Stimulated activated CD8-positive, alpha-beta memory T cell treated with anti-CD3 and anti-CD28 coated beads, Interleukin-7, amount 100 ng/mL, for 48 hours (primary cell): ENCODE measurements at regions not wholly inside any gene's neighbourhood (a gene's known extent, or its start where the extent isn't known, plus 50 kb on each side); places are given as distances from the start of the nearest gene placed in this dataset.
"Not testable (repeated sequence)": the region's sequence is repeated elsewhere in the genome, so short reads cannot be mapped to it uniquely, and the experiment has no call there.

Source experiments
- DNase-seq, 2 donors: peaks; one replicate each; pipeline ENCODE4 v3.0.0-alpha.2; 2020; ENCODE audit warnings: low read depth in 1 of 2; ENCODE audit errors: extremely low read depth in 1 of 2

GRCh38 chr10:63773962-63774361 lies 252.8 kb downstream of the REEP3 start:
- DNase-seq, result no peak

DNA sequence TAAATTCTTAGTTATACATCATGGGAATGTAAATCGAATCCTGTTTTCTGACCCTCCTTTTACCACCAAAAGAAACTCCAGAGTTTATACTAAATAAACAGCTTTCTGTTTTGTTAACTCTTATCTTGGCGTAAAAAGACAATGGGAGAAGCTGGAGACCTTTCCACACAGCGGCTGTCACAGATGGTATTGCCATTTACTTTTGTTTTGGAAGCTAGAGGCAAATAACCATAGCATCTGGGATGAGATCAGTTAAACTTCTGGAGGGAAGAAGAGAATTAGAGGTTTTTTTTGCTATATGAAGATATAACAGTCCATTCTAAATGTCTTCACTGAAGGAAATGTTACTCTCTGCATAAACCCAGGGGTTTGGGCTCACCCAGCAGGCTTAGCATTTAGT lies 258.9 kb downstream of the REEP3 start:
- DNase-seq, result no peak

GRCh38 chr10:63781226-63781625 lies 260.0 kb downstream of the REEP3 start:
- DNase-seq, result no peak

DNA sequence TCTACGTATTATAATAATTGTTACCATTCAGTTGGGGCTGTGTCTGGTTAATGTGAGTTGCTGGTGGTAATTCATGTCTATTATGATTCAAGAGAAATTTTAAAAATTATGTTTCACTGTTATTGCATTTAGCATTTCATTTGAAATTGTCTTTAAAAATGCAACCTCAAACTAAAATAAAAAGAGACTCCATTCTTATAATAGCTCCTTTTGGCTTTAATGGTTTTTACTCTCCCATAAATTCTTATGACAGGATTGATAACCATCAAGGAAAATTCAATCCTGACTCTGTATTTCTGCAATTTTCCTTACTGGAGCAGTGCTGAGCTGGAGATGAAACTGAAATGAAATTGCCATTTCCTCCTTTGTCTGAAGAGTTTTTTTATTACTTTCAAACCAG lies 262.7 kb downstream of the REEP3 start:
- no peak for DNase-seq

- DNase-seq, result no peak
These were observed 267.1 kb downstream of the REEP3 start for GRCh38 chr10:63788152-63788821.

GRCh38 chr10:63795094-63795860 lies 274.1 kb downstream of the REEP3 start:
- DNase-seq, result no peak

- DNase-seq, result no peak
These were observed 277.6 kb downstream of the REEP3 start for GRCh38 chr10:63798599-63799498.

DNA sequence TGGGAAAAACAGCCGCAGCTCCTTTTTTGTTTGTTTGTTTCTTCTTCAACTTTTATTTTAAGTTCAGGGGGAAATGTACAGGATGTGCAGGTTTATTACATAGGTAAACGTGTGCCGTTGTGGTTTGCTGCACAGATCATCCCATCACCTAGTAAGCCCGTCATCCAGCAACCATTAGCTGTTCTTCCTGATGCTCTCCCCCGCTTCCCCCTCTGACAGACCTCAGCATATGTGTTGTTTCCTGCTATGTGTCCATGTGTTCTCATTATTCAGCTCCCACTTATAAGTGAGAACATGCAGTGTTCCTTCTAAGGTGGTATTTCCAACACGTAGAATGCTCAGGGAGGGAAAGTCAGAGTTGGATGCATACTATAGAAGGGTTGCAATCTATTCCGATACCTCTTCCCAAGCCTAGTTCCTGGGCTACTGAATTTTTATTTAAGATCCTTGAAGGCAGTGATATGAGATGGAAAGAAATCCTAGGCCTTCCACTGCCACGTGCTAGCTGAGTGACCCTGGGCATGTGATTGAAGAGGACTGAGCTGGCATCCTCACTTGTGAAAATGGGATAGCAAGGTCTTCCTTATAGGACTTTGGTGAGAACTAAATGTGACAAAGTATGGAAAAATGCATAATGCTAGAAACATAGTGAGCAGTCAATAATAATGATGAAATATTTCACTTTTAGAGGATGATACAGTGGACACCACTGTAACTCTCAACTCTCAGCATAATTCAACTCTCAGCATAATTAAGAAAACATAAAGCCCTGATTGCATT lies 278.5 kb downstream of the REEP3 start:
- DNase-seq, result no peak

DNA sequence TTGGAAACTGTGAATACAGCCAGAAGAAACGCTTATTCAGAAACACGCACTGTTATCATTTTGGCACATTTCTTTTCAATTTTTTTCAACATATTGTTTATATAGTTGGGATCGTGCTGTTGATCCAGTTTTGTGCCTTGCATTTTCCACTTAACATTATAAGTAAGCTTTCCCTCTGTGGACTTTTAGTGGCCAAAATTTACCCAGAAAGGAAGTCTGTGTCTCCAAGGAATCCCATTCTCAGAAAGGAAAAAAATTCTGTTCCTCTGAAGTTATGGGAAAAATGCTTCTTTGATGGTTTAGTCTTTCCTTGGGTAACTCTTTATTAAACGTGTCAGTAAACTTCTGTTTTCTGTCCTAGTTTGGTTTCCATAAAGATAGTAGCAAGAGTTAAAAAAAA lies 280.0 kb downstream of the REEP3 start:
- DNase-seq, result no peak

- no peak for DNase-seq
These were observed 285.1 kb downstream of the REEP3 start for GRCh38 chr10:63806330-63806729.

GRCh38 chr10:63812501-63812900 lies 291.3 kb downstream of the REEP3 start:
- no peak for DNase-seq

DNA sequence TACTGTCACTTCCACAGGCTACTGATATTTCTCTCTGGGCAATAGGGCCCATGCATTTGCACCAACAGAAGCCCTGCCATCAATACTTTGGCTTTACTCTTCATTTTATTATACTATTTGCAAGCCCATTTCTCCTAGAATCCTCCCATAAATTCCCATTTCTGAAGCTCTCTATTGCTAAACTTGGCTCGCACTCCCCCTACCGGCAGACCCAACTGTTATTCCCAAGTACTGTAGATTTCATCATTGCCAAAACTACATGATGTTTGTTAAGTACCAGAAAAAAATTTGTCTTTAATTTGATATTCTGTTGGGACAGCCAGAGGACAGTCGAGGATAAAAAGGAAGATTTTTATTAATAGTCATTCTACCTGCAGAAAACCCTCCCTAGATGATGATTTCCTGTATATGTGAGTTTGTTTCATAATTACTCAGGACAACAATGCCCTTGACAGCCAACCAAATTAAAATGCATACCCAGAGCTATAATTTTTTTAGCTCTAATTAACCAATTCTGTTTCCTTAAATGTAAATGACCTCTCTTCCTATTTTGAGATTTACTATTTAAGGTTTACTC lies 298.6 kb downstream of the REEP3 start:
- DNase-seq, result no peak

- no peak for DNase-seq
These were observed 301.3 kb downstream of the REEP3 start for GRCh38 chr10:63822496-63822895.

DNA sequence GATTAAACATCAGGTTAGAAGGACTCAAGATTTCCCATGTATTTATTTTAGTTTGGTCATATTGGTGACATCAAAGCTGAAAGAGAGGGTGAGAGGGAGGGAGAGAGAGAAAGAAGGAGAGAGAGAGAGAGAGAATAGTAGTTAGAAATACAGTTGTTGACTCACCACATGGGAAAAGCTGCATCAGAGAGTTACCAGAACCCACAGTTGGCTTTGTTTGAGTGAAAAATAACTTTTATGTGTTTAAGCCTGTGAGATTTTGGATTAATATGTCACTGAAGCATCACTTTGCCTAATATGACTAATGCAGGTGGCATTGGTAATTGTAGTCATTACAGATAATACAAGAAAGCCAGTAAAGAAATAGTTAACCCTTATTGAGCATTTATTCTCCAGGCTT lies 303.9 kb downstream of the REEP3 start:
- no peak for DNase-seq

- no peak for DNase-seq
These were observed 304.6 kb downstream of the REEP3 start for GRCh38 chr10:63825766-63826165.

GRCh38 chr10:63827018-63827417 lies 305.8 kb downstream of the REEP3 start:
- DNase-seq, result not testable (repeated sequence)

- no peak for DNase-seq
These were observed 307.8 kb downstream of the REEP3 start for GRCh38 chr10:63829020-63829419.

DNA sequence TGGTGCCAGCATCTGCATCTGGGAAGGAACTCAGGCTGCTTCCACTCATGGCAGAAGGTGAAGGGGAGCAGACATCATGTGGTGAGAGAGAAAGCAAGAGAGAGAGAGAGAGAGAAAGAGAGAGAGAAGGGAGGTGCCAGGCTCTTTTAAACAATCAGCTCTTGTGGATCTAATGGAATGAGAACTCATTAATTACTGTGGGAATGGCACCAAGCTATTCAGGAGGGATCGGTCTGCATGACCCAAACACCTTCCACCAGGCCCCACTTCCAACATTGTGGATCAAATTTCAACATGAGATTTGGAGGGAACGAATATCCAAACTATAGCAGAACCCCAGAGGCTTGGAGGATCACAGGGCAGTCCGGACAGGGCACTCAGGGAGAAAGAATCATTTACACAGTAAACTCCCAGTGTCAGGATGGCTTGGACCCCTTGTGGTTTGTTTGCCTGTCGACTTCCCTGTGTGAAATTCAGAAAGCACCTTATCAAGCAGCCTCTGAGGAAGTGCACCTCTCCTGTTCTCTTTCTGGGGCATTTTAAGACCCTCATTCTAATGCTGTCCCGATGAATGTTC lies 308.5 kb downstream of the REEP3 start:
- DNase-seq, result no peak

DNA sequence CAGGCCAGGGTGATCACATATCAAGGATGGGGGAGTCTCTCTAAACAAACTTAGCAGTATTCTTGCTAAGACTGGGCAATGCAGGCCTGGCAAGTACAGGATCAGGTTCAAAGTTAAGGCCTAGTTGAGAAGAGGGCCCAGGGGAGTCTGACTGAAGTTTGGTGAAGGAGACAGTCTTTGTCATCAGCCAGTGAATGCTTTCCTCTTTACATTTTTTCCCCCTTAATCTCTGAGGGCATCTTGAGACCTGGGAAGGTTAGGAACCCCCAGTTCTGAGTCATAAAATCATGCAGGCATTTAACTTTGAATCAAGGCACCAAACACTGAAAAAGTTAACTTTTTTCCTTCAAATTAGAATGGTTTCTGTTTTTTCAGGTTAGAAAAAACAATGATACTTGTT lies 311.5 kb downstream of the REEP3 start:
- DNase-seq, result no peak

DNA sequence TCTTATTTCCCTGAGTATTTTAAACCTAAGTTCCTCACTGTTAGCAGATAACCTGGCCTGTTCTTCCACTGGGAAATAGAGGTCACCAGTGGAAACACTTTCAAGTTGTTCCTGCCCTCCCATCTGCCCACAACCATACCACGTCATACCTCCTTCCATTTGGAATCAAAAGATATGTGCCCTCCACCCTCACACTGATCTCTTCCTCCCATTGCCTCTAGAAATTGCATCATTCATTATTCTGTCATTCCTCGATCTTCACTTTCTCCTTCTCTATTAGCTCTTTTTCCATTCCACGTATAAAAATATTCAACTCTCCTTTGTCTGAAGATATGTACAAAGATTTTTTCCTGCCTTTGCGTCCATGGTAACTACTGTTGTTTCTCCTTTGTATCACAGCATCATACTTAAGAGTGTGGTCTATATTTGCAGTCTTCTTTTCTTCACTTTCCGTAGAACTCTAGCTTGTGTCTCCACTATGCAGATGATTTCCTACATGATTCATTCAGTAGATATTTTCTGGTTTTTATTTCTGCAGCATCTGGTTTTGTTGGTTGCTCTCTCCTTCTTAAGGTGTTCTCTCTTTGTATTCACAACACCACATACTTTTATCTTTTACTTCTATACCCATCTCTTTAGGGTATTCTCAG lies 312.3 kb downstream of the REEP3 start:
- DNase-seq, result no peak
